Omental fat pad (tissue), 3 donors: ENCODE measurements at regions not wholly inside any gene's neighbourhood (a gene's known extent, or its start where the extent isn't known, plus 50 kb on each side); places are given as distances from the start of the nearest gene placed in this dataset.

ENCODE experiments used
- ATAC-seq: fragments of 150-250 bp; one replicate; pipeline ENCODE4 v1.9.1; 2016; ENCODE audit warnings: mild to moderate bottlenecking, moderate library complexity; ENCODE audit not compliant: low FRiP score
- DNase-seq: peaks from one replicate; pipeline ENCODE4 v3.0.0-alpha.2; 2019; ENCODE audit warnings: low spot score
- TF ChIP-seq, protein P1 (sequence below), 3 donors: fragments of 450-650 bp; IDR thresholded peaks; one replicate each; pipeline ENCODE4 v1.5.1; 2016 to 2017; ENCODE audit warnings: antibody characterized with exemption in 3 of 3, mild to moderate bottlenecking in 3 of 3, moderate library complexity in 2 of 3

DNA sequence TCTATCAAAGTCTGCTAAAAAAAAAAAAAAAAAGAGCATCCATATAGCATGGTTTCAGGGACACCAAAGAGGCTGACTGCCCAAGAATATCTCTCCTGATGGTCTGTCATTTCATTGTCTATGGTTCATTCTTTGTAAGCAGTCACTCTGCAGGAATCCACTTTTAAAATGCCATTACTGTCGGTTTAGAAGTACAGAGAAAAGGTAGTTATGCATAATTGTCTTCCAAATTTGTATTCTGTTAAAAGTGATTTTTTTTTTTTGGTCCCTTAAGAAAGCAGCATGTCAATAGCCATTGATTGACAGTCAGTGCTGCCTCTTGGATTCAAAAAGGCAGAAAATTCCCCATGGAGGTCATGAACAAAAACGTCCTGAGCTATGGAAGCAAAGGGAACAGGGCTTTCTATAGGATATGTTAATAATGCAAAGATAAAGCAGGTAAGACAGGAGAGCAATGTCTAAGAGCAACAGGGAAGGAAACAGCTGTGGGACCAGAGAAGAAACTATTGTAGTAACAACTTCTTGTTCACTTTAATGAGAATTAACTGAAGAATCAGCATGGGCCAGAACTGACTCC lies 245.8 kb downstream of the TMX3 start:
- DNase-seq, result no peak
- ATAC-seq, result no peak
- TF ChIP-seq, protein P1, sequence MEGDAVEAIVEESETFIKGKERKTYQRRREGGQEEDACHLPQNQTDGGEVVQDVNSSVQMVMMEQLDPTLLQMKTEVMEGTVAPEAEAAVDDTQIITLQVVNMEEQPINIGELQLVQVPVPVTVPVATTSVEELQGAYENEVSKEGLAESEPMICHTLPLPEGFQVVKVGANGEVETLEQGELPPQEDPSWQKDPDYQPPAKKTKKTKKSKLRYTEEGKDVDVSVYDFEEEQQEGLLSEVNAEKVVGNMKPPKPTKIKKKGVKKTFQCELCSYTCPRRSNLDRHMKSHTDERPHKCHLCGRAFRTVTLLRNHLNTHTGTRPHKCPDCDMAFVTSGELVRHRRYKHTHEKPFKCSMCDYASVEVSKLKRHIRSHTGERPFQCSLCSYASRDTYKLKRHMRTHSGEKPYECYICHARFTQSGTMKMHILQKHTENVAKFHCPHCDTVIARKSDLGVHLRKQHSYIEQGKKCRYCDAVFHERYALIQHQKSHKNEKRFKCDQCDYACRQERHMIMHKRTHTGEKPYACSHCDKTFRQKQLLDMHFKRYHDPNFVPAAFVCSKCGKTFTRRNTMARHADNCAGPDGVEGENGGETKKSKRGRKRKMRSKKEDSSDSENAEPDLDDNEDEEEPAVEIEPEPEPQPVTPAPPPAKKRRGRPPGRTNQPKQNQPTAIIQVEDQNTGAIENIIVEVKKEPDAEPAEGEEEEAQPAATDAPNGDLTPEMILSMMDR (IDR thresholded peaks at IDR 0.05), result no peak

DNA sequence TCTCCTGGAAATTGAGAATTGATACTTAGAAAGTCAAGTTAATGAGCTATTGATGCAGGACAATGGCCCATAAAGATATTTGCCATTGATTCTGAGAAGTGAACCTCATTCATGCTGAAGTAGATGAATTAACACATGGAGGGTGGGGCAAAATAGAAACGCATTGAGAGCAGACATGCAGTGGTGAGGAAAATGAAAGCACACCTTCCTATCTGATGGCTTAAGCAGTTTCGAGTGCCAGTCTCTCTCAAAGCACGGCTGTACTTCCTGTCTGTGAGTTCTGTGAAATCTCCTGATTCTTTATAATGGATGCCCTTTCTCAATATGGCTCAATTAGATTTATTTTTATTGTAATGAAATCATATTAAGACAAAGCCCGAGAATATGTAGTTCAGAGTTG lies 247.0 kb downstream of the TMX3 start:
- DNase-seq (no peak), ATAC-seq (no peak)
- TF ChIP-seq, protein P1 (IDR thresholded peaks at IDR 0.05), result no peak

DNA sequence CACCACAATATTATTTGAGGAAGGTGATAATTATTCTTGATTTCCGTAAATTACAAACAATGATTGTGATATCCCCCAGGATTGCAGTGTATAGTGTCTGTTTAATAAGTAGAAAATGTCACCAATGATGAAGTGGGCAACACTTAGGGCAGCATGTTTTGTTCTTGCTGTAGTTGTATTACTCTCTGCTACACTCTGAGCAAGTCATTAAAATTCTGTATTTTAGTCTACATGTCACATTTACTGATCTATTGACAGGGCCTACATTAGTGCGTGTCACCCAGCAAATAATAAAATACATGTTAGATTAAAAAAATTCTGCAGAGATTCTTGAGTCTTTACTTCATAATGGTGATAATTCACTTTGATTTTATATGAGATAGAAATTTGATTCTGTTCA lies 247.6 kb downstream of the TMX3 start:
- ATAC-seq (no peak), DNase-seq (no peak)
- TF ChIP-seq, protein P1 (IDR thresholded peaks at IDR 0.05), result no peak

DNA sequence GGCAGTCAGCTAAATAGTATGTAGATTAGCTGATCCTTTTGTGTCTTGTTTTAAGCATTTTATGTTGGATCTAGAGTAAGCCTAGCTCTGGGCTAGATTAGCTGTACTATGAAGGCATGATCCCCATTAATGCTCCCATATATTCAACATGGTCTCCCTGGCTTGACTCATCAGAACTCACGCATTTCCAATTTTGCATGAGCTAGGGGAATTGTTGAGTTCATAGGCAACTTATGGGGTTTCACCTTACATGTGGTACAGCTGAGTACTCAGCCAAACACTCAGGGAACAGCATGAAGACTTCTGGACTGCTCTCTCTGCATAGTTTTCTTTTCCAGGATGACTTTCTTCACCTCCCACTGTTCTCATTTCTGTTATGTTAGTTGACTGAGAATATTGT lies 248.2 kb downstream of the TMX3 start:
- DNase-seq (no peak), ATAC-seq (no peak)
- TF ChIP-seq, protein P1 (IDR thresholded peaks at IDR 0.05), result no peak

DNA sequence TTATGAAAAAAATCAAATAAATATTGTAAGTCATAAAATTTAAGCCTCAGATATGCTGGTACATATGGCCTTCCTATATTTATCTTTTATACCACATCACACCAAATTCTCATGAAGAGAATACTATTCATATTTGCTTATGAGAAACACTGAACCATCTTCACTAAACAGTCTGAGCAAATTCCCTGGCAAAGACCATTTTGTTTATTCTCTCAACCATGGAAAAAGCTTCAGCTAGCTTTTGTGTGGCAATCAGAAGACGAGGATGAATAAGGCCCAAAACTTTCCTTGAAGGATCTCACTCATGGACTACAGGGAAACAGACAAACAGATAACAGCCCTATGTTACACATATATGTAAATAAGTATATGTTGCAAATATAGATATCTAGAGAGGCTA lies 252.1 kb downstream of the TMX3 start:
- no peak for ATAC-seq
- TF ChIP-seq, protein P1 (IDR thresholded peaks at IDR 0.05), result no peak

DNA sequence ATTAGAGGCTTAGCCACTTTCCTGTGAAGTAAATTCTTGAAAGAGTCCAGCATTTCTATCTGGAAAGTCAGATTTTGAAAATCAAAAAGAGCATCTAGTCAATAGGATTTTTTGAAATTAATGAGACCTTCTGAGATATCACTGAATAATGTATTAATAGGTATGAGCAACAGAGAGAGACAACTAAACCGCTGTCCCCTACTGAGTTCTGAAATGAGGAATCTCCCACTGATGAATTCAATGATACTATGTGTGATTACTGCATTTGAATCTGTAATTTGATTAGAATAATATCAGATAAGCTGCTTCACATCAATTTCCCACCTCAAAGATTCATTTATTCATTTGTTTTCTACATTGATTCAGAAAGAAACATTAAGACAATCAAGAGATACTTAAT lies 252.8 kb downstream of the TMX3 start:
- TF ChIP-seq, protein P1 (IDR thresholded peaks at IDR 0.05), result no peak
- DNase-seq, result no peak
- ATAC-seq, result no peak

More for the DNA sequence above, 252.1 kb downstream of the TMX3 start:
- DNase-seq, result no peak

DNA sequence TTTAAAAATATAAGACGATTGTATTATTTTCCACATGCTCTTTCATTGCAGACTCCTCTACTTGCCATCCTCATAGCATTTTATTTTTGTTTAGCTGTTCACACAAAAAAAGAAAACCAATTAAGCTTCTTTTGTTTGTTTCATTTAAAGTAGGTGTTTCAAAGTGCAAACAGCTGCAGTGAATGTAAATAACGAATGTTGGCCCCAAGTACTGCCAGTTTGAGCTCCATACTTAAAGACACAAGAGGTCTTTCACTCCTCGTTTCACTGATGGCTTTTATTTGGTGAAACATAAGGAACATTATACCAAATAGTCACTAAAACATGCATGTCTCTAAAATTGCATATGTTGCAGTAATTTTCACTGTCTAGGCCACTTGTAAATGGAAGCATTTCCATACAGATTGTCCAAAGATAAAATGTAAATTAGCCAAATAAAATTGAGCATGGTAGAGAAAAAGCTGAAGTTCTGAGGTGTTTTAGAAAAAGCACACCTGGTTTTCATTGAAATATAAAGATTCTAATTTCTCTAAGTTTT lies 253.4 kb downstream of the TMX3 start:
- DNase-seq, result no peak
- no peak for ATAC-seq
- TF ChIP-seq, protein P1 (IDR thresholded peaks at IDR 0.05), result no peak
